NCI-H510A (cell line): ENCODE measurements at regions not wholly inside any gene's neighbourhood (a gene's known extent, or its start where the extent isn't known, plus 50 kb on each side); places are given as distances from the start of the nearest gene placed in this dataset.

Source experiments
- DNase-seq: peaks from one replicate; lab custom pipeline; 2025; lab: John Stamatoyannopoulos, UW

DNA sequence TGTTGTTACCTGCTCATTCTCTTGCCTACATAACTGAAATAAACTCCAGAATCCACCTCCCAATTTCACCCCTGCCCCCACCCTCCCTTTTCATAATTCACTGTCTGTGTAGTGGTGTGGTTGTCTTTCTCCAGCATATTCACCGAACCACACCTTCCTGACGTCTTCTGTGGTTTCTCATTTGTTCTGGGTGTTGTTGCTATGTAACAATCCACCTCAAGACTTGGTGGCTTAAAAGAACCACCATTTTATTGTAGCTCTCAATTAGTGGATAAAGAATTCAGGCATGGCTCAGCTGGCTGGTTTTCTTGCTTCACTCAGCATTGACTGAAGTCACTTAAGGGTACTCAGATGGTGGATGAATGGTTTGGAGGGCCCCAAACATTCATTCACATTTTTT lies 229.8 kb downstream of the MAF start:
- DNase-seq = no peak

GRCh38 chr16:79369796-79370195 lies 230.7 kb downstream of the MAF start:
- DNase-seq = no peak

- DNase-seq = no peak
Observed at GRCh38 chr16:79367822-79368221, 232.7 kb downstream of the MAF start.

DNA sequence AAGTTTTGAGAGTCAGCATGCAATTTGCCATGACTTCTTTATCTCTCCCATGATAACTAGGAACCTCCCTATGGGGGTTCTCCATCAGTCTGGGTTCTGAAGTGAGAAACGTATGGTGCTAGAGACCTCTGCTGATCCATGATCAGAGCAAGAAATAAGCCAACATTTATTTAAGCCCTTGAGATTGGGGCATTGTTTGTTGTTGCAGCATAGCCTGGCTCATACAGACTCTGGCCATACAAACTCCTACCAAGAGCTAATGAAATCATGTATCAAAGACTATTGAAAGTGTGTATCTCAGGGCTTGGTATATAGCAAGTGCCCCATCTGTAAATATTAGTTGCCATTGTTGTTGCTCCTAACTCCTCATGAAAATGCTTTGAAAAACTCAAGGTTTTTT lies 233.9 kb downstream of the MAF start:
- DNase-seq = no peak

DNA sequence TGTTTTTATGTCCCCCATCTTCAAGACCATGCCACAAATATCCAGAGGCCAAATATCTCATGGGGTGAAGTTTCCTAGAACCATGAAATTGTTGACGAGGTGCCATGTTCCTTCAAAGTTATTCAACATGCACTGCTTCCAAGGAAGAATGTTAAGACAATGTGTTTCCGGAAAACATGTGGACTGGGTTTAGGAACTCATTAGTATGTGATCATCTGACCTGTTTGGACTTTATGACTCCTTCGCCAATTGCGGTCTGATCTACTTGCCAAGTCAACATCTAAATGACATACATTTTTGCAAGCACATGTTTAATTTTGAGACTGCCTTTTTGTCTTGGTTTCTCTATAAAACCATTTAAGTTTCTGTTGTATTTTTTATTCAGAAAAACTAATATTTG lies 234.8 kb downstream of the MAF start:
- DNase-seq = no peak

- no peak for DNase-seq
Observed at GRCh38 chr16:79363484-79363883, 237.1 kb downstream of the MAF start.

- no peak for DNase-seq
Observed at GRCh38 chr16:79363035-79363434, 237.5 kb downstream of the MAF start.

- DNase-seq = no peak
Observed at GRCh38 chr16:79362300-79362970, 238.1 kb downstream of the MAF start.

- no peak for DNase-seq
Observed at GRCh38 chr16:79361132-79361751, 239.3 kb downstream of the MAF start.

DNA sequence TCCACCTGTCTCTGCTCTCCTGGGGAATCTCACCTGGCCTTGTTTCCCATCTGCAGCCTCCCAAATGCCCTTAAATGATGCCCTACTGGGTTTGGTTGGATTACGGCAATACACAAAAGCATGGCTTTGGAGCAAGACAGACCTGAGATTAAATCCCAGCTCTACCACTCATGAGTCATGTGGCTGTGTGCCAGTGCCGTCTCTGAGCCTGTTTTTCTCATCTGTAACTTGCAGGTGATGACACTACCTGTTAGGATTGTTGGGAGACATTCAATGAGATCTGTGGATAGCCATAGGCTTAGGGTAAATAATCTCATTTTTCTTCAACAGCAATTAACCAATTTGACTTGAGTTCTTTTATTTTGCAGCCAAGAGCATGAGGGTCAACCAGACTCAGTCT lies 240.3 kb downstream of the MAF start:
- no peak for DNase-seq

- DNase-seq = no peak
Observed at GRCh38 chr16:79359082-79359481, 241.5 kb downstream of the MAF start.

DNA sequence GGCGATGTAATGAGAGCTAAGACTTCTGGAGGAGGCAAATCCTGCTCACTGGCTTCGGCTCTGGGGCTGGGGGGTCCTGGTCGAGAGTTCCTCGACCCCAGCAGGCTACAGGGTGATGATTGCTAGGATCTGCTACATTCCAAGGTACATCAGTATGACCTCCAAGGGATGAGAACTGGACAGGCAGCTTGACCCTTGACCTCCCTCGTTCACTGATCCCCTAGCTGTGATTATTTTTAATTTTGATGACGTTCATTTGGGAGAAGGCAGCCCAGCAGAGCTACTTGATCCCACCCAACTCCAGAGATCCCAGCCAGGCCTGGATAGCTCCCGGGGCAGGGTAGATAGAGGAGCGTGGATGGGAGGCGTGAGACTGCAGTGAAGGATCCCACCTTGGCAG lies 242.3 kb downstream of the MAF start:
- DNase-seq = no peak

DNA sequence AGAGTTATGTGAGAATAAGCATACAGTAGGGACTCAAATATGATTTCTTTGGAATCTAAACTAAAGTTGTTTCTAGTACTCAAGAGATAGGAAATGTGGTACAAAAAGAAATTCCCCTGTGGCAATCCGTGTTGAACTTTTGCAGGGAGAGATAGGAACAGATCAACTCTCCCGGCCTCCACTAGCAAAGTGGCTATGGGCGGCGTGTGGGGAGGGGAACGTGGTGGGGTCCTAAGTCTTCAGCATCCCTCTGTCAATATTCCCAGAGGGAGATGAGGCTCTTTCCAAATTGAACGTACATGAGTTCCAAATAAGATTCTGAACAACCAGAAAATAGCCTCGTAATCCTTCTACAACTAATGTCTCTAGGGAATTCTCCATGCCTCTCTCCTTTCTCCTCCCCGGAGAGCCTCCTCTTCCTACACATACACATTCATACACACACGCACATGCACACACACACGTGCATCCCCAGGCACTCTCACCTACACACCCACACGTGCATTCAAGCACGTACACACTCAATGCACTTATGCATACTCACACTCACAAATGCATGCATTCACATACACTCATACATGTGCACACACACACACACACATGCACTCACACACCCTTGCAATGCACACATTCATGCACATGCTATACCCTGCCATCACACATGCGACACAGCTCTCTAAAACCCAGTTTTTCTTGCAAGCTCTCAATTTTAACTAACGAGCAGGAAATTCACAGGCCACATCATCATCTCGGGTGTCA lies 244.8 kb downstream of the MAF start:
- DNase-seq = no peak

DNA sequence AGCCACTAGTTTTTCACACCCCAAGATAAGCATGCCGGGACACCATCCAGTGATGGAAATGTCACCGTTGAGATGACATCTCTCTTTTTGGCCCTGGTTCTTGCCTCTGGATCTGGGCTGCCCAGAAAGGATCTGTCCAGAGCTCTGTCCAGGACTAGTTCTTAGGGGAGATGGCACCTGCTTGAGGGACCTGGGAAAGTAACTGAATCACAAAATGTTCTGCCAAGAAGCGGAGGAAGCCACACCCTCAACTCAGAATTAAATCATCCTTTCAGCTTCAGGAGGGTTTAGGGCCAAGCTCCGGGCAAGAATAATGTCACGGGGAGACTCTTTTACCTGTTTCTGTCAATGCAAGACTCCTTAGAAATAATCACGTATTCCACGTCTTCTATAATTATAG lies 248.6 kb downstream of the MAF start:
- no peak for DNase-seq

DNA sequence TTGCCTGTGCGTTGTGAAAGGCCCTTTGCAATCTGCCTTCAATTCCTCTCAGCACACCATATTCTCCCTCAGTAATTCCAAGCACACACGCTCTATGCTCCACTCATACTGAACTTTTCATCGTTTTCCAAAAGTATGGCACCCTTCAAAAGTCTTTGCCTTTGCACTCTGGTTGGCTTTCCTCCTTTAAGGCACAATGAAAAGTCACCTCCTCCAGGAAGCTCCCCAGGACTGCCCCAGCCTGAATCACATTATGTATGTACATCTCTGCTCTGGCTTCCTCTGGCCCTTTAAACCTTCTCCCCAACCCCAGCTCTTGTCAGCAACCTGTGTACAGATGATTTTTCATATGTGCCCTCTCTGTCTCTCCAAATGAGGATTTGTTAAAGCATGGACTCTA lies 250.7 kb downstream of the MAF start:
- no peak for DNase-seq

DNA sequence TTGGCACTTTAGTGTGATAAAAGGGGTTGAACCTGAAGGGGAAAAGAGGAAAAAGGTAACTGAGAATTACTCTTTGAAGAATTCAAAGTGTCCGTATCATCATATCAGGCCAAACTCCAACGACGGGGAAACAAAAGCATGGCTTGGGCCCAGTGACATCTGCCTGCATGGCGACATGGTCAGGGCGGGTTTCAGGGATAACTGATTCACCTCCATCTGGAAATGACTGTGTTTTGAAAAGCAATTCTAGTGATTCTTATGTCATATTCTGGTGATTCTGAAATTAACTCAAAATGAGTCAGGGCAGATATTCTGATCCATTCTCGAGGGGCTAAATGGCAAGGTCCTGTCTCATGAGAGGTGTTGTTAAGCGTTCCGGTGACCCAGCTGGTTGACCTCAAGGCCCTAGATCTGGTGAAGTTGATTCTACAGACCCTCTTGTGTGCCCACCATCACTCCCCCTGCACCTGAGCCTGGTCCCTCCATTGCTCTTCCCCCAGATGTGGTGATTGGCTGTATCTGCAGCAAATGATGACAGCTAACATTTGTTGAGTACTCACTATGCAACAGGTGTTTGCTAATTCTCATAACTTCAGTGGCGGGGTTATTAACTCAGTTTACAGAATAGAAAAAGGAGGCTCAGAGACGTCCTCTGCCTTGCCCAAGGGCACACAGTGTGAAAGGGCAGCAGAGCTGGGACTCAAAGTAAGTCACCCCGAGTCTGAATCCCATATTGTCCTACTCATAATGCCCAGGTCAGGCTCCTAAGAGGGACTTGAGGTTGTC lies 251.8 kb downstream of the MAF start:
- no peak for DNase-seq

DNA sequence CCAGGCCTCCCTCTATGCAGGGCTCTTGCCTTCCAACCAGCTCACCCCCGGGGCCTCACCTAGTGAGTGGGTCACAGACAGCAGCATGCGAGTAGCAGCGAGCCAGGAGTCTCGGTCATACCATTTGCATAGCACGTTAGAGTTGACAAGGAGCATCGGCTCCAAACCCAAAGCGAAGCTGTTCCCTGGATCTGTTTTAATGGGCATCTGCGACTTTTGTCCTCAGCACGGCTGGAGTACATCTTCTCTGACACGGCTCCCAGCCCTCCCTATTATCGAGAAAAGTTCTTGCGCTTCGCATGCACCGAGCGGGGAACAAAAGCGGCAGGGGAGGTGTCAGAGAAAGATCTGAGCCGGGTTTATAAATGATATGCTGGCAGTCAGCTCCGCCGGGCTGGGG lies 253.3 kb downstream of the MAF start:
- no peak for DNase-seq

- no peak for DNase-seq
Observed at GRCh38 chr16:79339863-79340262, 260.7 kb downstream of the MAF start.

- DNase-seq = no peak
Observed at GRCh38 chr16:79337906-79338305, 262.6 kb downstream of the MAF start.

DNA sequence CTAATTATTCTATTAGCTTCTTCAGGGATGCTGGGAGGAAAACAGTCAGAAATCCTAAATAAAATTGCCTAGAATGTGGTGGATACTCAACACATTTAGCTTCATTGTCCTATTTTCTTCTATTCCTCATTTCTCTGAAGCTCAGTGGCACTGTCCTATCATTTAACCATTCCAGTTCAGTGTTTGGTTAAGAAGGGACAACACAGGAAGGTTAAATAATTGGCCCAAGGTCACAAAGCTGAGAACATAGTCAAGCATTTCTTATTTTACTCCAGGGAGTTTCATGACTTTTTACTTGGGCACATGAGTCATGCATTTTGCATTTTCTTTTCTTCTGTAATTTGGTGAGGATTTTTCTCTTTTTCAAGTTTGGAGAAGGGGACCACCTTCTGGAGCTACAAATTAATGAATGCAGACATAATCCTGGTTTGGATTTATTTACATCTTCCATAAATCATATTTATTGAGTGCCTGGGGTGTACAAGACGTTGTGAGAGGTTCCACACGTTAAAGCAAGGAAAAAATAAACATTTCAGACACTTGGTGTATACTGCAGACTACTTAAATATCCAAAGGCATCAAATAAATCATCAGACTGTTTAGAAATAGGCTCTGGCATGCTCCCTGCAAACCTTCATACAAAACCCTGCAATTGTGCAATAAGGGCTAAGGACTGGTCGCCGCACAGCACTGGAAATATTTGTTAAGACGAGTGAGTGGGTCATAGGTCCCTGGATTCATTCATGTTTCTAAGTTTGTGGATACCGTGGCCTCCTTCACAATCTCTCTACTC lies 263.9 kb downstream of the MAF start:
- DNase-seq = no peak

GRCh38 chr16:79334127-79334526 lies 266.4 kb downstream of the MAF start:
- DNase-seq = no peak

GRCh38 chr16:79331066-79331465 lies 269.5 kb downstream of the MAF start:
- DNase-seq = no peak
